Esophagus muscularis mucosa (tissue), 4 donors: ENCODE measurements at regions not wholly inside any gene's neighbourhood (a gene's known extent, or its start where the extent isn't known, plus 50 kb on each side); places are given as distances from the start of the nearest gene placed in this dataset.

Experiments used
- CTCF ChIP-seq, 3 experiments: fragments of 200-600 bp in 2 of 3; fragments of 450-650 bp in 1 of 3; sonication (generic) in 2 of 3; IDR thresholded peaks; one replicate each; pipeline ENCODE4 v1.5.1; 2017 to 2019; ENCODE audit warnings: antibody characterized with exemption in 3 of 3, mild to moderate bottlenecking in 2 of 3, moderate library complexity in 1 of 3
- EP300 ChIP-seq: sonication (generic); formaldehyde crosslinking; IDR thresholded peaks from one replicate; pipeline ENCODE4 v1.6.1; 2017; ENCODE audit warnings: antibody characterized with exemption
- POLR2A ChIP-seq: fragments of 450-650 bp; IDR thresholded peaks from one replicate; pipeline ENCODE4 v1.6.1; 2017; ENCODE audit warnings: antibody characterized with exemption, moderate library complexity, mild to moderate bottlenecking, low read depth
- POLR2AphosphoS5 ChIP-seq, 2 donors: sonication (generic); formaldehyde crosslinking; IDR thresholded peaks; one replicate each; pipeline ENCODE4 v1.6.1; 2017; ENCODE audit warnings: antibody characterized with exemption in 2 of 2

GRCh38 chr1:234825498-234826165 lies 215.7 kb upstream of the IRF2BP2 start:
- TF ChIP-seq CTCF (IDR thresholded peaks at IDR 0.05) = no peak
- no peak for TF ChIP-seq POLR2AphosphoS5 (IDR thresholded peaks at IDR 0.05)
- no peak for TF ChIP-seq POLR2A
- TF ChIP-seq EP300 = no peak
